ENCODE measurements at regions not wholly inside any gene's neighbourhood (a gene's known extent, or its start where the extent isn't known, plus 50 kb on each side); places are given as distances from the start of the nearest gene placed in this dataset.

DNA sequence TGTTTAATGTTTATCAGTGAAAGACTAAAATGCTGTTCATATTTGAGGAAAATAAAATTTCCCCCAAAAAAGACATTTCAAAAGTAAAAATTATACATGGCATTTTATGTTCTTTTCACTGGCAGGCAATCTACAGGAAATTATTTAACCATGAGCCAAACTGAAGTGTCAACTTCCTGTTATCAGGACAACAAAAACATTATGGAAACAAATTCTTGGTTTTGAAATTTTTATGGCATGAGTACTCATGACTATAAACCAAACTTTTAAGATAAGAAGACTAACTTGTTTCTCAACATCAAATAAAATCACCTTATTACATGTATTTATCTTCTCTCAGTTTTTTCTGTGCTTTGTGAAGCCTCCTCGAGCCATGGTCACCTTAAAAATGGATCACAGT is 698.6 kb downstream of the LTN1 start:
- Histone ChIP-seq H3K27ac (ENCODE audit: low read length in 2 of 2) (no peak overlapping the region), H3K4me1 (ENCODE audit: control insufficient read depth in 2 of 2, insufficient read depth in 2 of 2, low read length in 2 of 2) (no peaks in the 10 kb centered on the region), H3K79me2 (ENCODE audit: control insufficient read depth, insufficient read depth, low read length) (no peaks in the 10 kb centered on the region), H3K4me2 (replicated peaks; ENCODE audit: low read depth, low read length, poor library complexity, severe bottlenecking) (no peak overlapping the region), H3K36me3 (replicated peaks in 1 of 2; ENCODE audit: control extremely low read depth in 1 of 2, control insufficient read depth in 1 of 2, extremely low read depth in 1 of 2, insufficient read depth in 2 of 2, low read length in 1 of 2) (no peaks in the 10 kb centered on the region), H2AFZ (ENCODE audit: insufficient read depth, low read depth, low read length, poor library complexity, severe bottlenecking) (no peak overlapping the region), H3K9ac (ENCODE audit: low read length) (no peak overlapping the region), H3K27me3 (replicated peaks in 1 of 4; ENCODE audit: control extremely low read depth in 1 of 4, control insufficient read depth in 3 of 4, insufficient read depth in 4 of 4, low read length in 3 of 4) (no peaks in the 10 kb centered on the region), H3K9me3 (ENCODE audit: control extremely low read depth in 1 of 3, control insufficient read depth in 2 of 3, insufficient read depth in 1 of 3, low read length in 2 of 3) (peaks cover 0 to 12% (median 0%) of the 10 kb centered on the region in 3 donors), H4K20me1 (ENCODE audit: control insufficient read depth, insufficient read depth, low read length, poor library complexity, severe bottlenecking) (no peaks in the 10 kb centered on the region), H3K4me3 (ENCODE audit: control extremely low read depth in 1 of 5, extremely low read depth in 1 of 5, insufficient read depth in 1 of 5, low read depth in 2 of 5, low read length in 4 of 5) (no peak overlapping the region)
- intact Hi-C loops (cut with micrococcal nuclease) = no loop called here
- ChIA-PET CTCF (no interaction called here), POLR2A (no interaction called here)
- ATAC-seq (ENCODE audit: low read depth) = no peak
- no peak overlapping the region for H3K4me3 Mint-ChIP-seq
- TF ChIP-seq, protein P1, sequence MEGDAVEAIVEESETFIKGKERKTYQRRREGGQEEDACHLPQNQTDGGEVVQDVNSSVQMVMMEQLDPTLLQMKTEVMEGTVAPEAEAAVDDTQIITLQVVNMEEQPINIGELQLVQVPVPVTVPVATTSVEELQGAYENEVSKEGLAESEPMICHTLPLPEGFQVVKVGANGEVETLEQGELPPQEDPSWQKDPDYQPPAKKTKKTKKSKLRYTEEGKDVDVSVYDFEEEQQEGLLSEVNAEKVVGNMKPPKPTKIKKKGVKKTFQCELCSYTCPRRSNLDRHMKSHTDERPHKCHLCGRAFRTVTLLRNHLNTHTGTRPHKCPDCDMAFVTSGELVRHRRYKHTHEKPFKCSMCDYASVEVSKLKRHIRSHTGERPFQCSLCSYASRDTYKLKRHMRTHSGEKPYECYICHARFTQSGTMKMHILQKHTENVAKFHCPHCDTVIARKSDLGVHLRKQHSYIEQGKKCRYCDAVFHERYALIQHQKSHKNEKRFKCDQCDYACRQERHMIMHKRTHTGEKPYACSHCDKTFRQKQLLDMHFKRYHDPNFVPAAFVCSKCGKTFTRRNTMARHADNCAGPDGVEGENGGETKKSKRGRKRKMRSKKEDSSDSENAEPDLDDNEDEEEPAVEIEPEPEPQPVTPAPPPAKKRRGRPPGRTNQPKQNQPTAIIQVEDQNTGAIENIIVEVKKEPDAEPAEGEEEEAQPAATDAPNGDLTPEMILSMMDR (IDR thresholded peaks at IDR 0.05) = no peak
- no peak for TF ChIP-seq EZH2 (IDR thresholded peaks at IDR 0.05; ENCODE audit: borderline replicate concordance, insufficient read depth, low read depth, low read length, poor library complexity, severe bottlenecking)
- no peaks in the 10 kb centered on the region for H3K4me1 Mint-ChIP-seq
- no CpG with 5 or more reads among the region's 1 CpG for WGBS (ENCODE audit: insufficient coverage)
- DNase-seq = no peak
- H3K27me3 Mint-ChIP-seq = no peaks in the 10 kb centered on the region
- no peaks in the 10 kb centered on the region for H3K9me3 Mint-ChIP-seq (ENCODE audit: insufficient read depth)
- no peak overlapping the region for H3K27ac Mint-ChIP-seq

DNA sequence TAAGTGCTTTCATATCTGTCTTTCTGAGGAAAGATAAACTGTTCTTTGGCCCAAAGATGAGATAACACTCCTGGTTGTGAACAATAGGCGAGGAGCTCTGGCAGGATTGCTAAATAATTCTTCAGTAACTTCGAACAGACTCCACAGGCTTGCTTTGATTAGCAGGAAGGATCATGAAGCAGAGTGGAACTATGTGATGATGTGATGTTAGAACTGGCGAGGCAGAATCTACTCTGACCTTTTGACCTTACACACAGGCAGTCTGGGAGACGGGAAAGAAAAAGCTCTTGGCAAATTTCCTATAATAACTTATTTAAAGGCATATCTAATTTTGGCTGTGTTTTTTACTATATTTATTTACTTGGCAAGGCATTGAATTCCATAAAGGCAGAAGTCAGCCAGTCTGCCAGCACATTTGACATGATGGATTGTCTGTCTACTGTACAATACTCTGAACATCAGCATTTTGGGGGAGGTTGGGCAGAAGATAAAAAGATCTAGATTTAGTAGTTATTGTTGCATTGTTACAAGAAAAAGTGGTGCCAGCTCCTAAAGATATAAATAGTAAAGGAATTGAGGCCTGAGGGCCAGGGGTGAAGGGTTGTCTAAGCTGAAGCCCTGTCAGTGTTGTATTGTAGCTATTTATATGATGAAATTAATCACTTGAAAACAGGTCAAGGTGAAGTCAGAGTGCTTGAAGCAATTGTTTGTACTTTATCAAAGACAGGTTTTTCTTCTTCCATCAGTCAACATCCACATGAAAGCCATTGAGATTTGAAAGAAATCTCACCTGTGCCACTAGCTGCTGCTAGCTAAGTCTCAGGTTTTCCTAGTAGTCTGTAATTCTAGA is 708.8 kb downstream of the LTN1 start:
- ATAC-seq (ENCODE audit: low read depth) (no peak), DNase-seq (no peak)
- Histone ChIP-seq H3K79me2 (ENCODE audit: control insufficient read depth, insufficient read depth, low read length) (no peaks in the 10 kb centered on the region), H3K27me3 (replicated peaks in 1 of 4; ENCODE audit: control extremely low read depth in 1 of 4, control insufficient read depth in 3 of 4, insufficient read depth in 4 of 4, low read length in 3 of 4) (no peaks in the 10 kb centered on the region), H3K4me1 (ENCODE audit: control insufficient read depth in 2 of 2, insufficient read depth in 2 of 2, low read length in 2 of 2) (no peaks in the 10 kb centered on the region), H3K4me2 (replicated peaks; ENCODE audit: low read depth, low read length, poor library complexity, severe bottlenecking) (no peak overlapping the region), H3K9ac (ENCODE audit: low read length) (no peak overlapping the region), H3K27ac (ENCODE audit: low read length in 2 of 2) (no peak overlapping the region), H2AFZ (ENCODE audit: insufficient read depth, low read depth, low read length, poor library complexity, severe bottlenecking) (no peak overlapping the region), H3K9me3 (ENCODE audit: control extremely low read depth in 1 of 3, control insufficient read depth in 2 of 3, insufficient read depth in 1 of 3, low read length in 2 of 3) (no peaks in the 10 kb centered on the region), H3K36me3 (replicated peaks in 1 of 2; ENCODE audit: control extremely low read depth in 1 of 2, control insufficient read depth in 1 of 2, extremely low read depth in 1 of 2, insufficient read depth in 2 of 2, low read length in 1 of 2) (no peaks in the 10 kb centered on the region), H3K4me3 (ENCODE audit: control extremely low read depth in 1 of 5, extremely low read depth in 1 of 5, insufficient read depth in 1 of 5, low read depth in 2 of 5, low read length in 4 of 5) (no peak overlapping the region), H4K20me1 (ENCODE audit: control insufficient read depth, insufficient read depth, low read length, poor library complexity, severe bottlenecking) (no peaks in the 10 kb centered on the region)
- CTCF ChIA-PET = no interaction called here
- Mint-ChIP-seq H3K4me1 (no peaks in the 10 kb centered on the region), H3K9me3 (ENCODE audit: insufficient read depth) (peaks cover 3% of the 10 kb centered on the region), H3K27ac (no peak overlapping the region), H3K27me3 (no peaks in the 10 kb centered on the region), H3K4me3 (no peak overlapping the region)
- POLR2A ChIA-PET = no interaction called here
- intact Hi-C loops (cut with micrococcal nuclease) = no loop called here
- WGBS (ENCODE audit: insufficient coverage) = 40% methylated on average over 2 of the region's 4 CpGs
- no peak for TF ChIP-seq EZH2 (IDR thresholded peaks at IDR 0.05; ENCODE audit: borderline replicate concordance, insufficient read depth, low read depth, low read length, poor library complexity, severe bottlenecking)
- TF ChIP-seq, protein P1 (IDR thresholded peaks at IDR 0.05) = no peak
